HCT116 (cell line): ENCODE measurements at regions not wholly inside any gene's neighbourhood (a gene's known extent, or its start where the extent isn't known, plus 50 kb on each side); places are given as distances from the start of the nearest gene placed in this dataset.

ENCODE experiments used
- ATAC-seq: fragments of 200-7000 bp; cut with Tn5 transposase; 2 replicates; pipeline ENCODE4 v1.9.1; 2020; ENCODE audit warnings: mild to moderate bottlenecking, moderate library complexity
- BruUV-seq: library from RNA; stranded (reverse); fragments of 400-500 nt; replicated peaks from 2 replicates; lab custom pipeline; 2021; lab: Mats Ljungman, UMichigan
- CTCF ChIA-PET: fragments of 300-600 bp; sonication (Branson Sonifier 250); formaldehyde crosslinking; loops from one replicate; lab custom pipeline; 2021; ENCODE audit warnings: antibody characterized with exemption; lab: Charles Lee
- POLR2A ChIA-PET: fragments of 300-600, 350-600 bp; sonication (Branson Sonifier 250); formaldehyde crosslinking; loops from one replicate; lab custom pipeline; 2021; ENCODE audit warnings: antibody characterized with exemption; lab: Charles Lee
- RAD21 ChIA-PET, 2 experiments: fragments of 300-600 bp; sonication (Branson Sonifier 250); formaldehyde crosslinking; loops; one replicate each; lab custom pipeline; 2023; ENCODE audit warnings: low total read pairs in 2 of 2; ENCODE audit not compliant: uncharacterized antibody in 2 of 2, unreplicated experiment in 2 of 2, low non-redundant PET in 1 of 2; lab: Charles Lee
- DNase-seq: peaks from one replicate; pipeline ENCODE4 v3.0.0-alpha.2; 2010; ENCODE audit warnings: low read depth, low spot score
- H2AFZ ChIP-seq: fragments of 200-600 bp; shearing (Covaris generic), sonication (generic); 2 replicates; pipeline ENCODE4 v1.6.1; 2017; ENCODE audit warnings: low read depth, mixed run types, mixed read lengths, antibody characterized with exemption, low read length; ENCODE audit not compliant: poor library complexity, severe bottlenecking
- H3K27ac ChIP-seq: 2 replicates; pipeline ENCODE4 v1.5.1; 2012; ENCODE audit warnings: low read depth, low read length
- H3K27me3 ChIP-seq: fragments of 200-600 bp; sonication (generic); 2 replicates; pipeline ENCODE4 v1.6.1; 2016; ENCODE audit warnings: mixed run types, low read length, mixed read lengths; ENCODE audit not compliant: insufficient read depth
- H3K36me3 ChIP-seq, 2 experiments: fragments of 200-500 bp in 1 of 2; fragments of 200-600 bp in 1 of 2; sonication (Bioruptor generic) in 1 of 2; sonication (generic) in 1 of 2; 2 replicates each; pipeline versions ENCODE4 v1.5.1 to v1.6.1; 2014 to 2016; ENCODE audit warnings: low read length in 2 of 2, inconsistent platforms in 1 of 2, mixed read lengths in 1 of 2, mixed run types in 1 of 2; ENCODE audit not compliant: insufficient read depth in 2 of 2, control insufficient read depth in 1 of 2
- H3K4me1 ChIP-seq, 2 experiments: fragments of 200-600 bp in 1 of 2; sonication (generic) in 1 of 2; 2 replicates each; pipeline versions ENCODE4 v1.5.1 to v1.6.1; 2012 to 2017; ENCODE audit warnings: low read length in 2 of 2, inconsistent platforms in 1 of 2, mild to moderate bottlenecking in 1 of 2, mixed read lengths in 1 of 2, mixed run types in 1 of 2, moderate library complexity in 1 of 2; ENCODE audit not compliant: insufficient read depth in 2 of 2, control insufficient read depth in 1 of 2
- H3K4me2 ChIP-seq: fragments of 200-600 bp; sonication (generic); 2 replicates; pipeline ENCODE4 v1.6.1; 2017; ENCODE audit warnings: mixed run types, low read length, mixed read lengths
- H3K4me3 ChIP-seq, 2 experiments: fragments of 200-600 bp in 1 of 2; sonication (generic) in 1 of 2; replicated peaks in 1 of 2; 2 replicates each; pipeline ENCODE4 v1.5.1; 2011 to 2016; ENCODE audit warnings: low read length in 2 of 2, control low read depth in 1 of 2, low read depth in 1 of 2, mild to moderate bottlenecking in 1 of 2, mixed read lengths in 1 of 2, mixed run types in 1 of 2
- H3K79me2 ChIP-seq: fragments of 200-600 bp; sonication (generic); 2 replicates; pipeline ENCODE4 v1.6.1; 2017; ENCODE audit warnings: mild to moderate bottlenecking, mixed run types, low read length, moderate library complexity, mixed read lengths; ENCODE audit not compliant: insufficient read depth
- H3K9ac ChIP-seq: fragments of 200-600 bp; sonication (generic); 2 replicates; pipeline ENCODE4 v1.6.1; 2016; ENCODE audit warnings: low read length, mixed read lengths
- H3K9me2 ChIP-seq: fragments of 200-600 bp; sonication (generic), shearing (Covaris generic); 2 replicates; pipeline ENCODE4 v1.6.1; 2017; ENCODE audit warnings: mixed run types, mild to moderate bottlenecking, moderate library complexity; ENCODE audit not compliant: insufficient read depth
- H3K9me3 ChIP-seq, 2 experiments: fragments of 200-500 bp in 1 of 2; fragments of 200-600 bp in 1 of 2; sonication (Bioruptor generic) in 1 of 2; sonication (generic) in 1 of 2; 2 replicates each; pipeline ENCODE4 v1.6.1; 2014 to 2017; ENCODE audit warnings: low read length in 2 of 2, mixed read lengths in 2 of 2, inconsistent platforms in 1 of 2, low read depth in 1 of 2, mild to moderate bottlenecking in 1 of 2, mixed run types in 1 of 2, moderate library complexity in 1 of 2; ENCODE audit not compliant: control insufficient read depth in 1 of 2, insufficient read depth in 1 of 2
- H4K20me1 ChIP-seq: fragments of 200-600 bp; sonication (generic), shearing (Covaris generic); 2 replicates; pipeline ENCODE4 v1.6.1; 2017; ENCODE audit warnings: mixed run types, mild to moderate bottlenecking, moderate library complexity; ENCODE audit not compliant: insufficient read depth
- CBX3 ChIP-seq: IDR thresholded peaks from 2 replicates; pipeline ENCODE4 v1.6.1; 2012; ENCODE audit warnings: low read depth
- CEBPB ChIP-seq: IDR thresholded peaks from 2 replicates; pipeline ENCODE4 v1.6.1; 2012; ENCODE audit warnings: low read depth
- EGR1 ChIP-seq: IDR thresholded peaks from 2 replicates; pipeline ENCODE4 v1.6.1; 2012; ENCODE audit warnings: low read depth
- ELF1 ChIP-seq: IDR thresholded peaks from 2 replicates; pipeline ENCODE4 v1.6.1; 2012; ENCODE audit warnings: low read depth, borderline replicate concordance
- EZH2 ChIP-seq: fragments of 200-600 bp; sonication (generic); IDR thresholded peaks from 2 replicates; pipeline ENCODE4 v1.6.1; 2017; ENCODE audit warnings: antibody characterized with exemption, mixed run types
- JUND ChIP-seq: IDR thresholded peaks from 2 replicates; pipeline ENCODE4 v1.6.1; 2012
- POLR2A ChIP-seq: IDR thresholded peaks from 2 replicates; pipeline ENCODE4 v1.7.0; 2011; ENCODE audit warnings: borderline replicate concordance; ENCODE audit not compliant: insufficient read depth, insufficient read length; ENCODE audit errors: extremely low read depth
- POLR2AphosphoS5 ChIP-seq: IDR thresholded peaks from 2 replicates; pipeline ENCODE4 v1.6.1; 2011; ENCODE audit warnings: mild to moderate bottlenecking, low read depth, low read length, moderate library complexity
- RAD21 ChIP-seq: IDR thresholded peaks from 2 replicates; pipeline ENCODE4 v1.6.1; 2012; ENCODE audit warnings: low read depth, mild to moderate bottlenecking
- SP1 ChIP-seq: IDR thresholded peaks from 2 replicates; pipeline ENCODE4 v1.6.1; 2012; ENCODE audit warnings: low read depth
- SRF ChIP-seq: IDR thresholded peaks from 2 replicates; pipeline ENCODE4 v1.6.1; 2012; ENCODE audit warnings: low read depth
- TCF7L2 ChIP-seq: IDR thresholded peaks from 2 replicates; pipeline ENCODE4 v1.7.0; 2011; ENCODE audit warnings: borderline replicate concordance, inconsistent platforms; ENCODE audit not compliant: insufficient read depth, insufficient read length; ENCODE audit errors: extremely low read depth
- YY1 ChIP-seq: IDR thresholded peaks from 2 replicates; pipeline ENCODE4 v1.6.1; 2011; ENCODE audit warnings: low read length, low read depth, moderate library complexity, mild to moderate bottlenecking; ENCODE audit not compliant: insufficient replicate concordance; ENCODE audit errors: extremely low read depth
- ZFX ChIP-seq: fragments of 450-650 bp; IDR thresholded peaks from 2 replicates; pipeline ENCODE4 v1.6.1; 2017
- ZNF274 ChIP-seq: fragments of 200-500 bp; sonication (Bioruptor generic); IDR thresholded peaks from 2 replicates; pipeline ENCODE4 v1.6.1; 2014; ENCODE audit warnings: mild to moderate bottlenecking, low read depth, low read length, inconsistent platforms
- intact Hi-C: fragments of 100-400 bp; cut with micrococcal nuclease; formaldehyde crosslinking; loops from 2 replicates; pipeline ENCODE4 v1.10.0; 2022
- TF ChIP-seq, protein P1 (sequence below): IDR thresholded peaks from 2 replicates; pipeline ENCODE4 v1.6.1; 2012
- TF ChIP-seq, protein P2 (sequence below): IDR thresholded peaks from 2 replicates; pipeline ENCODE4 v1.6.1; 2012
- TF ChIP-seq, protein P3 (sequence below), 3 experiments: fragments of 200-600 bp in 1 of 3; sonication (generic) in 1 of 3; IDR thresholded peaks in 2 of 3; conservative IDR thresholded peaks in 1 of 3; 2 replicates each; pipeline ENCODE4 v1.5.1; 2012 to 2017; ENCODE audit warnings: low read depth in 2 of 3, low read length in 2 of 3, antibody characterized with exemption in 1 of 3, borderline replicate concordance in 1 of 3, control low read depth in 1 of 3, mild to moderate bottlenecking in 1 of 3, mixed read lengths in 1 of 3, mixed run types in 1 of 3, moderate library complexity in 1 of 3; ENCODE audit not compliant: insufficient read depth in 1 of 3
- TF ChIP-seq, protein P4 (sequence below): IDR thresholded peaks from 2 replicates; pipeline ENCODE4 v1.6.1; 2011; ENCODE audit warnings: mild to moderate bottlenecking, low read length, moderate library complexity; ENCODE audit not compliant: insufficient replicate concordance; ENCODE audit errors: extremely low read depth

DNA sequence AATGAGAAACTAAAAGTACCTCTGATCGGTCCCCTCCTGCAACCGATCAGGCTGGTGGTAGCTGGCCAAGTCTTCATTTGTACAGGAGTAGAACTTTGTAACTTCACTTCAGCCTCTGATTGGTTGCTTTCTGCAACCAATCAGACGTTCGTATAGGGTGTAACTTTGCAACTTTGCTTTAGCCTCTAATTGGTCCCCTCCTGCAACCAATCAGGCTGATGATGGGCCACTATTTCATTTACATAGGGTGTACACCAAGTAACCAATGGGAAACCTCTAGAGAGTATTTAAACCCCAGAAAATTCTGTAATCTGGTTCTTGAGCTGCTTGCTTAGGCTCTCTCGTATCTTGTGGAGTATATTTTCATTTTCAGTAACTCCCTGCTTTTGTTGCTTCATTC lies 445.5 kb downstream of the MED10 start:
- Histone ChIP-seq H4K20me1 (no peaks in the 10 kb centered on the region; the same call in 1 of the 2 replicates), H3K27me3 (no peaks in the 10 kb centered on the region), H3K4me1 (no peaks in the 10 kb centered on the region), H3K36me3 (no peaks in the 10 kb centered on the region), H3K9ac (no peak overlapping the region), H3K4me3 (no peak overlapping the region), H3K9me3 (no peaks in the 10 kb centered on the region), H3K27ac (no peak overlapping the region), H3K9me2 (no peaks in the 10 kb centered on the region), H3K4me2 (no peak overlapping the region), H2AFZ (no peak overlapping the region), H3K79me2 (no peaks in the 10 kb centered on the region)
- TF ChIP-seq SRF, result no peak
- TF ChIP-seq, protein P1, sequence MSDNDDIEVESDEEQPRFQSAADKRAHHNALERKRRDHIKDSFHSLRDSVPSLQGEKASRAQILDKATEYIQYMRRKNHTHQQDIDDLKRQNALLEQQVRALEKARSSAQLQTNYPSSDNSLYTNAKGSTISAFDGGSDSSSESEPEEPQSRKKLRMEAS, result no peak
- TF ChIP-seq ZNF274, result no peak
- TF ChIP-seq, protein P2, sequence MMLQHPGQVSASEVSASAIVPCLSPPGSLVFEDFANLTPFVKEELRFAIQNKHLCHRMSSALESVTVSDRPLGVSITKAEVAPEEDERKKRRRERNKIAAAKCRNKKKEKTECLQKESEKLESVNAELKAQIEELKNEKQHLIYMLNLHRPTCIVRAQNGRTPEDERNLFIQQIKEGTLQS, result no peak
- no peak for TF ChIP-seq RAD21
- no peak for TF ChIP-seq POLR2A
- TF ChIP-seq ZFX, result no peak
- TF ChIP-seq, protein P3, sequence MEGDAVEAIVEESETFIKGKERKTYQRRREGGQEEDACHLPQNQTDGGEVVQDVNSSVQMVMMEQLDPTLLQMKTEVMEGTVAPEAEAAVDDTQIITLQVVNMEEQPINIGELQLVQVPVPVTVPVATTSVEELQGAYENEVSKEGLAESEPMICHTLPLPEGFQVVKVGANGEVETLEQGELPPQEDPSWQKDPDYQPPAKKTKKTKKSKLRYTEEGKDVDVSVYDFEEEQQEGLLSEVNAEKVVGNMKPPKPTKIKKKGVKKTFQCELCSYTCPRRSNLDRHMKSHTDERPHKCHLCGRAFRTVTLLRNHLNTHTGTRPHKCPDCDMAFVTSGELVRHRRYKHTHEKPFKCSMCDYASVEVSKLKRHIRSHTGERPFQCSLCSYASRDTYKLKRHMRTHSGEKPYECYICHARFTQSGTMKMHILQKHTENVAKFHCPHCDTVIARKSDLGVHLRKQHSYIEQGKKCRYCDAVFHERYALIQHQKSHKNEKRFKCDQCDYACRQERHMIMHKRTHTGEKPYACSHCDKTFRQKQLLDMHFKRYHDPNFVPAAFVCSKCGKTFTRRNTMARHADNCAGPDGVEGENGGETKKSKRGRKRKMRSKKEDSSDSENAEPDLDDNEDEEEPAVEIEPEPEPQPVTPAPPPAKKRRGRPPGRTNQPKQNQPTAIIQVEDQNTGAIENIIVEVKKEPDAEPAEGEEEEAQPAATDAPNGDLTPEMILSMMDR (IDR thresholded peaks at IDR 0.05 in 2 of 3, conservative IDR thresholded peaks at IDR 0.05 in 1 of 3; ENCODE audit: borderline replicate concordance in 1 of 3, insufficient read depth in 1 of 3, low read depth in 2 of 3, low read length in 2 of 3), result no peak
- TF ChIP-seq EZH2, result no peak
- TF ChIP-seq ELF1, result no peak
- TF ChIP-seq YY1, result no peak
- TF ChIP-seq CEBPB, result no peak
- no peak for TF ChIP-seq POLR2AphosphoS5
- no peak for TF ChIP-seq CBX3
- no peak for TF ChIP-seq JUND
- TF ChIP-seq SP1, result no peak
- no peak for TF ChIP-seq TCF7L2
- TF ChIP-seq, protein P4, sequence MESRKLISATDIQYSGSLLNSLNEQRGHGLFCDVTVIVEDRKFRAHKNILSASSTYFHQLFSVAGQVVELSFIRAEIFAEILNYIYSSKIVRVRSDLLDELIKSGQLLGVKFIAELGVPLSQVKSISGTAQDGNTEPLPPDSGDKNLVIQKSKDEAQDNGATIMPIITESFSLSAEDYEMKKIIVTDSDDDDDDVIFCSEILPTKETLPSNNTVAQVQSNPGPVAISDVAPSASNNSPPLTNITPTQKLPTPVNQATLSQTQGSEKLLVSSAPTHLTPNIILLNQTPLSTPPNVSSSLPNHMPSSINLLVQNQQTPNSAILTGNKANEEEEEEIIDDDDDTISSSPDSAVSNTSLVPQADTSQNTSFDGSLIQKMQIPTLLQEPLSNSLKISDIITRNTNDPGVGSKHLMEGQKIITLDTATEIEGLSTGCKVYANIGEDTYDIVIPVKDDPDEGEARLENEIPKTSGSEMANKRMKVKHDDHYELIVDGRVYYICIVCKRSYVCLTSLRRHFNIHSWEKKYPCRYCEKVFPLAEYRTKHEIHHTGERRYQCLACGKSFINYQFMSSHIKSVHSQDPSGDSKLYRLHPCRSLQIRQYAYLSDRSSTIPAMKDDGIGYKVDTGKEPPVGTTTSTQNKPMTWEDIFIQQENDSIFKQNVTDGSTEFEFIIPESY, result no peak
- TF ChIP-seq EGR1, result no peak
- intact Hi-C loops, result no loop called here
- DNase-seq, result no peak
- RAD21 ChIA-PET, result no interaction called here
- BruUV-seq, result no TSS peak
- no peak for ATAC-seq
- POLR2A ChIA-PET, result no interaction called here
- CTCF ChIA-PET, result no interaction called here
